Activated naive CD4-positive, alpha-beta T cell treated with anti-CD3 and anti-CD28 coated beads for 36 hours (primary cell): ENCODE measurements at regions not wholly inside any gene's neighbourhood (a gene's known extent, or its start where the extent isn't known, plus 50 kb on each side); places are given as distances from the start of the nearest gene placed in this dataset.

ENCODE experiments used
- CTCF ChIA-PET: fragments of 350-600 bp; sonication (Branson Sonifier 250); formaldehyde crosslinking; loops from one replicate; lab custom pipeline; 2021; ENCODE audit warnings: antibody characterized with exemption; lab: Charles Lee
- DNase-seq: peaks from one replicate; pipeline ENCODE4 v3.0.0-alpha.2; 2020
- H3K27ac Mint-ChIP-seq: one replicate; pipeline ENCODE4 v1.8.0; 2021; ENCODE audit warnings: mild to moderate bottlenecking, mixed read lengths
- H3K27me3 Mint-ChIP-seq: one replicate; pipeline ENCODE4 v1.8.0; 2021; ENCODE audit warnings: low read depth, mixed read lengths
- H3K36me3 Mint-ChIP-seq: one replicate; pipeline ENCODE4 v1.8.0; 2021; ENCODE audit warnings: low read depth, mixed read lengths
- H3K4me1 Mint-ChIP-seq: one replicate; pipeline ENCODE4 v1.8.0; 2021; ENCODE audit warnings: low read depth, mixed read lengths
- H3K4me3 Mint-ChIP-seq: one replicate; pipeline ENCODE4 v1.8.0; 2021; ENCODE audit warnings: mild to moderate bottlenecking, moderate library complexity, mixed read lengths
- H3K9me3 Mint-ChIP-seq: one replicate; pipeline ENCODE4 v1.8.0; 2021; ENCODE audit warnings: mixed read lengths
- intact Hi-C: fragments of 100-400 bp; cut with micrococcal nuclease; formaldehyde crosslinking; loops from one replicate; pipeline ENCODE4 v1.15.1; 2023

DNA sequence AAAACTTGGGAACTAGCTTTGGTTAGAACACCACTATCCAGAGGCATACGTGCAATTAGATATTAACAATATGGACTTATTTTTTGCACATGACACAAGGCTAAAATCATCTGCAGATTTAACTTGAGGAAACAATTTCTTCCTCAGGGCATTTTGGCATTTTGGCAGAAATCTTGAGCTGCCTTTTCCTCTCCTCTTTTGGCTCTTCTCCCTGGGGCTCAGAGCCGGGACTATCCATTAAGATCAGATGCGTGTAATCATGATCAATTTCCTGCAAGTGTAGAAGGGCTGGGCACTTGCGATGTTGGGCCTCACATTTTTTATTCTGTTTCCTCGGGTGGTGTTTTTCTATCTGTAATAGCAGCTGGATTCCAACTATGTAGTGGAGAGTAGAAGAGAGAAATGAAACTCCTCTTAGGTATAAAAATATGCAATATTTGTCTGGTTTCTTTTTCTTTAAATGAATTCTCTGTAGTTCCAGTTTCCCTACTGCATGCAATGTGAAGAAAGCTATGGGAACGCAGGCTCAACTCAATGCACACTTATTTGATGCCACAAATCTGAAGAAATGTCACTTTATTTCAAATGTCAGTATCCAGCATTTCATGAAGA, 1010.8 kb downstream of the FLRT2 start:
- Mint-ChIP-seq H3K36me3 (no peaks in the 10 kb centered on the region), H3K4me3 (no peak overlapping the region), H3K4me1 (no peaks in the 10 kb centered on the region), H3K9me3 (no peaks in the 10 kb centered on the region), H3K27ac (no peak overlapping the region), H3K27me3 (no peaks in the 10 kb centered on the region)
- CTCF ChIA-PET = interaction anchor here (0.6 kb wide), 1 partner anchor 10 kb away, joined by 4 read pairs; no protein-coding TSS in a partner anchor
- DNase-seq = no peak
- intact Hi-C loops = no loop called here

DNA sequence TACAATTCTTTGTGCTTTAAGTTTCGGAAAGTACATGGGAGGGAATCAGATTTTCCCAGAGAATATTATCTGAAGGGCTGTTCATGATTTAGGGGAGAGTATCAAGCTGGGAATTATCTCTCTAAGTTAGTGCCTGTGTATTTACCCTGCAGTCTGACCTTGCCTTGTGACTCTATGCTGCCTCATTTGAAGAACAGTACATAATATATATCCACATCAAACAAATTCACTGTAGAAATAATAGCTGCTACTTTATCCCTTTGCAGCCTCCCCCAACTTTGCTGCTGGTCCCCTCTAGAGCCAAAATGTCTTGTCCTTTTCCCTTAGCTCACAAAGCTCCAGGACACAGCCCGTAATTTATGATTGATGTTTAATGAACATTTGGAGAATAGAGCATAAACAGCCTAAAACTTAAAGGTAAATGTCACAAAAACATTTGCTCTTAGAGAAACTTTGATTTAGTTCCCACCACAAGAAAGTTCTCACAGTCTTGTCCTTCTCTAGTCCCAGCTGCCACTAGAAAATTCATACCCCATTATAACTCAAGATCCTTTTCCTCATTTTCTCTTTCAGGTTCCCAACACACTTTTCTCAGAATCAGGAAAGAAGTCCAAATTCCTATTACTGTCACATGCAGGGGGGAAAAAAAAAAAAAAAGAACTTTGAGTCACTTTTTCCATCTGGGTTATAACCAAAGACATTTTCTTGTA, 1009.6 kb downstream of the FLRT2 start:
- CTCF ChIA-PET = no interaction called here
- intact Hi-C loops = no loop called here
- Mint-ChIP-seq H3K9me3 (no peaks in the 10 kb centered on the region), H3K27me3 (no peaks in the 10 kb centered on the region), H3K27ac (no peak overlapping the region), H3K4me1 (no peaks in the 10 kb centered on the region), H3K4me3 (no peak overlapping the region), H3K36me3 (no peaks in the 10 kb centered on the region)
- no peak for DNase-seq

DNA sequence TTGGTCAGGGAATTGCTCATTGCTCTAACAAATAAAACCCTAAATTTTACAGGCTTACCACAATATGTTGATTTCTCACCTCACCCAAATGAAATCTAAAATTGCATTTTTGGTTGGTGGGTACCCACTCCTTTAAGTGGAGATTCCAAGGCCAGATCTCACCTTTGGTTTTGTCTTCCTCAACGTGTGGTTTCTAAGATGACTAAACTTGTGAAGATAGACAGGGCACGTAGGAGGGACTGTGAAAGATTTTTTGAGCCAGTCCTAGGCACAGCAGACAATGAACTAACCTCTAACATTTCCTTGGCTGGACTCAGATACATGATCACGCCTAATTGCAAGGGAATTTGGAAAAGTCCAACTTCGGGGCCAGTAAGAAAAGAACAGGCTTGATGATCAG, 1003.9 kb downstream of the FLRT2 start:
- CTCF ChIA-PET = no interaction called here
- H3K27me3 Mint-ChIP-seq = no peaks in the 10 kb centered on the region
- no peak overlapping the region for H3K27ac Mint-ChIP-seq
- no peak for DNase-seq
- intact Hi-C loops = no loop called here
- no peaks in the 10 kb centered on the region for H3K36me3 Mint-ChIP-seq
- no peaks in the 10 kb centered on the region for H3K9me3 Mint-ChIP-seq
- no peaks in the 10 kb centered on the region for H3K4me1 Mint-ChIP-seq
- no peak overlapping the region for H3K4me3 Mint-ChIP-seq

DNA sequence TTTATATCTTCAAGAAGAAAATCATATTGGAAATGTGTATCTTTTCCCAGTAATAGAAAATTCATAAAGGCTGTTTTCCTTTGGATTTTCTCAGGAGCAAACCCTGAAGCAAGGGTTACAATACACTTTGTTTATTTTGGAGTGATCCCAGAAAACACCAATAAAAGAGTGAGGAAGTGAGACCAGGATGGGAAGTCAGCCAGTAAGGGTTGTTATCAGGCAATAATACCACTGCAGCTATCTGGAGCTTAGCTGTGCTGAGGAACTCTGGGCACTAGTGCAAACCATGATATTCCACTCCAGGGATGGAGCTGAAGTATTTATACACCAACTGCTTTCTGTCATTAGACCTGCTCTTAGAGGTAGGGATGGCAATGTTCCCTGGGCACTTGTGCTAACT, 1002.3 kb downstream of the FLRT2 start:
- no peak for DNase-seq
- Mint-ChIP-seq H3K36me3 (no peaks in the 10 kb centered on the region), H3K4me3 (no peak overlapping the region), H3K9me3 (no peaks in the 10 kb centered on the region), H3K4me1 (no peaks in the 10 kb centered on the region), H3K27me3 (no peaks in the 10 kb centered on the region), H3K27ac (no peak overlapping the region)
- CTCF ChIA-PET = no interaction called here
- intact Hi-C loops = no loop called here

DNA sequence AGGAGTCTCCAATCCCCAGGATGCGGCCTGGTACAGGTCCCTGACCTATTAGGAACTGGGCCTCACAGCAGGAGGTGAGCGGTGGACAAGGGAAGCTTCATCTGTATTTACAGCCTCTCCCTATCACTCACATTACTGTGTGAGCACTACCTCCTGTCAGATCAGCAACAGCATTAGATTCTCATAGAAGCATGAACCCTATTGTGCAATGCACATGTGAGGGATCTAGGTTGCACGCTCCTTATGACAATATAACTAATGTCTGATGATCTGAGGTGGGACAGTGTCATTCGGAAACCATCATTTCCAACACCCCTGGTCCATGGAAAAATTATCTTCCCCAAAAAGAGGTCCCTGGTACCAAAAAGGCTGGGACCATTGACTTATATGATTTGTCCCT, 1000.5 kb downstream of the FLRT2 start:
- H3K27ac Mint-ChIP-seq = no peak overlapping the region
- H3K4me3 Mint-ChIP-seq = no peak overlapping the region
- intact Hi-C loops = no loop called here
- DNase-seq = no peak
- CTCF ChIA-PET = no interaction called here
- H3K9me3 Mint-ChIP-seq = no peaks in the 10 kb centered on the region
- no peaks in the 10 kb centered on the region for H3K4me1 Mint-ChIP-seq
- no peaks in the 10 kb centered on the region for H3K36me3 Mint-ChIP-seq
- no peaks in the 10 kb centered on the region for H3K27me3 Mint-ChIP-seq

DNA sequence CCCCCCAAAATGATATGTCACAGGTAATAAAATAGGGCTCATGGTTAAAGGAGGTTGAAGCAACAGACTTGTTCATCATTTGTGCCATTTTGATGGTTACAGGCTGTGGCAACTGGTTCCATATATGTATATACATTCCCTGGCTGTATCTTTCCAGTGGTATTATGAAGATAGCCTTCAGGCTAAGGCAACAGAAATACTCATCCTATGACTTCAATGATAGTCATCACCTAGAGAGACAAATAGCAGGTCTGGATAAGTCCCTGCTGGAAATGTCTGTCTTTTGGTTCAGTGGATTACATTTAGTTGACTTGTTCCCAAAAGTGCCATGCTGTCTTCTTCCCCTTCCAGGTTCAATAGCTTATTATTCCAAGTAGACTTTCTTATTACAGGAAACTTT, 997.4 kb downstream of the FLRT2 start:
- Mint-ChIP-seq H3K9me3 (no peaks in the 10 kb centered on the region), H3K36me3 (no peaks in the 10 kb centered on the region), H3K27me3 (no peaks in the 10 kb centered on the region), H3K4me3 (no peak overlapping the region), H3K4me1 (no peaks in the 10 kb centered on the region), H3K27ac (no peak overlapping the region)
- CTCF ChIA-PET = no interaction called here
- no peak for DNase-seq
- intact Hi-C loops = no loop called here

DNA sequence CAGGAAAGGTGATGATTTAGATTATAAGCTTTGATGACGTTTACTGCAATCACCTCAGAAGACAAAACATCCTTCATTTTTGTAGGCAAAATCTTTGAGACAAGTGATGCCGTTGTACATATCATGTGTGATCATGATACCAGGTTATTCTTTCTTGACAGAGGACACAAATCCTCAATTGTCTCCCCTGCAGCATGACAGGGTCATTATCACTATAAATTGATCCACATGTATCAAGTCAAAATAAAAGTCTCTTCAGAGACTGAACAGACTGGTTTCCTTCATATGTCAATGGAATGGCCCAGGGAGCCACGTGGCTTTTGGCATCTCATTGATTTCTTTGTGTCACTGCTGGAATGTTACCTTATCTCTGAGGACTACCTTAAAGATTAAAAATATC, 995.7 kb downstream of the FLRT2 start:
- no peak overlapping the region for H3K27ac Mint-ChIP-seq
- intact Hi-C loops = no loop called here
- no peak for DNase-seq
- CTCF ChIA-PET = no interaction called here
- no peaks in the 10 kb centered on the region for H3K27me3 Mint-ChIP-seq
- no peaks in the 10 kb centered on the region for H3K36me3 Mint-ChIP-seq
- no peaks in the 10 kb centered on the region for H3K4me1 Mint-ChIP-seq
- H3K9me3 Mint-ChIP-seq = no peaks in the 10 kb centered on the region
- H3K4me3 Mint-ChIP-seq = no peak overlapping the region

DNA sequence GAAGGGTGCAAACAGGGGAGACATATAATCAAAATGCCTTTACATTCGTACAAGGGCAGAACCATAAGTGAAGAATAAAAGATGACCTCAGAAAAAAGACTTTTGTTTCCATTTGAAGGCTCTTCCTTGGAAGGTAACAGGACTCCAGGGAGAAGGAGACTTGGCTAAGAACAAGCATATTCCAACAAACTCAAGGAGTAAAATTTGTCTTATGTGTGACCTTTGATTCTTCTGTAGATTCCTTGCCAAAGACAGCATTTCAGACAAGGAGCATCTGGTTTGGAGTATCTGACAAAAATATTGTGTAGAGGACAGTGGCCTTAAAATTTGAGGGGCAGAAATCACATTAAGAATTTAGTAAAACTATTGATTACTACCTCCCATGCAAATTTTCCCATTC, 991.9 kb downstream of the FLRT2 start:
- Mint-ChIP-seq H3K36me3 (no peaks in the 10 kb centered on the region), H3K4me1 (no peaks in the 10 kb centered on the region), H3K27me3 (no peaks in the 10 kb centered on the region), H3K4me3 (no peak overlapping the region), H3K27ac (no peak overlapping the region), H3K9me3 (no peaks in the 10 kb centered on the region)
- CTCF ChIA-PET = no interaction called here
- DNase-seq = no peak
- intact Hi-C loops = no loop called here

DNA sequence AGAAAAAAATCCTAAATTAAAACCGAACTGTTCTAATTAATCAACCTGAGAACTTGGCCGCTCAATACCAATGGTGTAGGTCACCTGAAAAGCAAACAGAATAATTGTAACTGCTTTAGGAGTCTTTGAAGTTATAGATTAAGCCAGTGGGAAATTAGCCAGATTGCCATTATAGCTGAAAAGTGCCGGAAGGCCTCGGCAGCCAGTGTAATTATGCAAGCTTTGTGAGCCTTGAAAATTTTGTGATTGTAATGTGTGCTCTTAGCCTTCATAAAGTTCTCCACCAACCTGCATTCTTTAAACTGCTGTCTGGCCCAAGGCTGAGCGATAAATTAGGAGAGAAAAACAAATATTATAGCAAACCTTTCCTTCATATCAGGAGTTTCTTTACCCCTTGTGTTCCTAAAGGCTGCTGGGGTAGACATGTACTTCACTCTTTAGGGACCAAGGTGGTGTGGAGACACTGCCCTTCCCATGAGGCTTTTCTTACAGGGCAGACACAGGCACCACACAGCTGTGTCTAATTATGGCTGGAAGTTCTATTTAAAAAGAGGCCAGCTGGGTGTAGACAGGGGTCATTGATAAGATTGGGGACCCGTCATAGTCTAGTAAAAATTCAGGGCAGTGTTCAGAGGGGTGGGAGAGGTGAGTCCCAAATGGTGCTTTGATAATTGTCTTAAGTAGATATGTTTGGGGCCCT, 991.2 kb downstream of the FLRT2 start:
- Mint-ChIP-seq H3K4me3 (no peak overlapping the region), H3K4me1 (no peaks in the 10 kb centered on the region), H3K27ac (no peak overlapping the region), H3K36me3 (no peaks in the 10 kb centered on the region), H3K27me3 (no peaks in the 10 kb centered on the region), H3K9me3 (no peaks in the 10 kb centered on the region)
- no peak for DNase-seq
- CTCF ChIA-PET = no interaction called here
- intact Hi-C loops = no loop called here

DNA sequence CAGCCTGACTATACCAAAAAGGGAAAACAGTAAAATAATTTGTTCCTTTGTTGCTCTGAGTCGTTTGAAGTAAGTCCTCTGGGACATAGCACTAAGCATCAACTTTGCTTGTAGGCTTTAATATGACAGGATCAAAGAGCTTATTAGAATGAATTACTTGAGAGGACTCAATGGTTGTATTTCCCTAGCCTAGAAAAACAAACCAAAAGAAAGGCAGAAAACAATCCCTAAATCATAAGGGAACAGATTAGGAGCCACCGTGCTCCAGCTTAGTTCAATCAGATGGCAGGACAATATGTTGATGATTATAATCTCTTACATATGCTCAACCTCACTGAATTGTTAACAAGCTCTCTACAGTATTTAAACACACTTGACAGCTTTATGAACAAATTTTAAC, 988.4 kb downstream of the FLRT2 start:
- CTCF ChIA-PET = no interaction called here
- no peaks in the 10 kb centered on the region for H3K27me3 Mint-ChIP-seq
- H3K36me3 Mint-ChIP-seq = no peaks in the 10 kb centered on the region
- no peaks in the 10 kb centered on the region for H3K4me1 Mint-ChIP-seq
- H3K4me3 Mint-ChIP-seq = no peak overlapping the region
- intact Hi-C loops = no loop called here
- DNase-seq = no peak
- H3K9me3 Mint-ChIP-seq = no peaks in the 10 kb centered on the region
- no peak overlapping the region for H3K27ac Mint-ChIP-seq

DNA sequence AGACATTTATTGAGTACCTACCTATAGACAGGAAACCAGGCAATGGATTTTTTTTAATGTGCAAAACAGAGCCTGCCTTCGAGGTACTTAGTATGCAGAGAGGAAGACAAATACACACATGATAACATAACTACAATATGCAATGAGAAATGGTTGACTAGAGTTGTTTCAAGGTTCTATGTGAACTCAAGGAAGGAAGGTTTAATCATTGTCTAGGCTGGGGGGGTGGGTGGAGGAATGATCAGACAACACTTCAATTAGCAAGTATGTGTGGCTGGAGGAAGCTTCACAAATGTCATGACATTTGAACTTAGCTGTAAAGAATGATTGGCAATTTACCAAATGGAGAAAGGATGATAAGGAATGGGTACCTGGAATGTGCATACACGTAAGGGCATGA, 985.3 kb downstream of the FLRT2 start:
- CTCF ChIA-PET = no interaction called here
- no peaks in the 10 kb centered on the region for H3K4me1 Mint-ChIP-seq
- no peaks in the 10 kb centered on the region for H3K36me3 Mint-ChIP-seq
- no peak for DNase-seq
- H3K27me3 Mint-ChIP-seq = no peaks in the 10 kb centered on the region
- H3K4me3 Mint-ChIP-seq = no peak overlapping the region
- H3K9me3 Mint-ChIP-seq = no peaks in the 10 kb centered on the region
- no peak overlapping the region for H3K27ac Mint-ChIP-seq
- intact Hi-C loops = no loop called here

DNA sequence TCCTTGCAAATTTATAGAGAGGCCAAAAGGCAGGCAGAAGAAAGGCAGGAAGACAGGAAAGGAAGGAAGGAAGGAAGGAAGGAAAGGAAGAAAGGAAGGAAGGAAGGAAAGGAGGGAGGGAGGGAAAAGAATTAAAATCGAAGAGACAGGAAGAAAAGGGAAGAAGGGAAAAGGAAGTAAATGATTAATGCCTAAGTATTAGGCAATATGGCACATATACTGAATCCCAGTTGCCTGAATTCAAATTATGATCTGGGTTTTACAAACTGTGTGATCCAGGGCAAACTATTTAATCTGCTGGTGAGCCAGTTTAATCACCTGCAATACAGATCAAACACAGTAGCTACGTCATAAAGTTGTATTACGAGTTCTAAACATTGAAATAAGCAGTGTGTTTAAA, 983.6 kb downstream of the FLRT2 start:
- no peak for DNase-seq

DNA sequence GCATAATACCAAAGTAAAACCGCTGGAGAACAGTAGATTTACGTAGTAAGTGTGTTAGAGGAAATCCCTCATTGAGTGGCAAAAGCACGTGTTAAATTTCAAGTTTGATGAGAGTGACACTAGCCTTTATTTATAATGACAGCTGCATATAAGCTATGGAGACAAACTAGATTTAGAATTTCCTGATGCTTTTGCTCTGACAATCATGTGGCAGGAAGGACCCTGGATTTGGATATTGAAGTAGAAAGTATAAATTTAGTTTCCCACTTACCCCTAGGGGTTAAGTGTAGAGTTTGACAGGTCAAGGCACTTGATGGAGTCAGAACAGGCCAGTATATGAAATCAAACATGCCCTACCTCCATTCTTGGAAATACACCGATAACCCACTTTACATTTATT, 983.1 kb downstream of the FLRT2 start:
- no peak overlapping the region for H3K4me3 Mint-ChIP-seq
- no peak overlapping the region for H3K27ac Mint-ChIP-seq
- intact Hi-C loops = no loop called here
- no peaks in the 10 kb centered on the region for H3K36me3 Mint-ChIP-seq
- H3K9me3 Mint-ChIP-seq = peaks cover 2% of the 10 kb centered on the region
- CTCF ChIA-PET = no interaction called here
- DNase-seq = no peak
- no peaks in the 10 kb centered on the region for H3K27me3 Mint-ChIP-seq
- no peaks in the 10 kb centered on the region for H3K4me1 Mint-ChIP-seq

More for the DNA sequence above, 983.6 kb downstream of the FLRT2 start:
- H3K27ac Mint-ChIP-seq = no peak overlapping the region
- H3K4me1 Mint-ChIP-seq = no peaks in the 10 kb centered on the region
- CTCF ChIA-PET = no interaction called here
- peaks cover 2% of the 10 kb centered on the region for H3K9me3 Mint-ChIP-seq
- no peaks in the 10 kb centered on the region for H3K27me3 Mint-ChIP-seq
- H3K36me3 Mint-ChIP-seq = no peaks in the 10 kb centered on the region
- no peak overlapping the region for H3K4me3 Mint-ChIP-seq
- intact Hi-C loops = no loop called here
